K562 (cell line): ENCODE measurements at regions not wholly inside any gene's neighbourhood (a gene's known extent, or its start where the extent isn't known, plus 50 kb on each side); places are given as distances from the start of the nearest gene placed in this dataset.

Experiments used
- ATAC-seq: fragments of 200-7000 bp; cut with Tn5 transposase; 3 replicates; pipeline ENCODE4 v1.9.1; 2020; ENCODE audit warnings: moderate library complexity
- BruUV-seq: library from RNA; stranded (reverse); fragments of 400-500 nt; replicated peaks from 2 replicates; lab custom pipeline; 2021; lab: Mats Ljungman, UMichigan
- CTCF ChIA-PET: fragments of 300-600 bp; formaldehyde crosslinking; extraction: SDS; loops from one replicate; lab custom pipeline; 2021; ENCODE audit warnings: low intra/inter-chr PET ratio; lab: Yijun Ruan, JAX
- POLR2A ChIA-PET: fragments of 300-600, 350-650 bp; sonication (Branson Sonifier 250); formaldehyde crosslinking; extraction: SDS; loops from one replicate; lab custom pipeline; 2021; ENCODE audit warnings: antibody characterized with exemption, inconsistent platforms; lab: Yijun Ruan, JAX
- DNase-seq, 4 experiments: peaks; one replicate each; pipeline versions ENCODE4 v3.0.0 to v3.0.0-alpha.2; 2011 to 2018; ENCODE audit warnings: low spot score in 3 of 4, mixed read lengths in 3 of 4; ENCODE audit errors: extremely low read depth in 1 of 4
- FAIRE-seq: peaks from 2 replicates; lab custom pipeline; 2011; peaks lifted over from hg19 to GRCh38; lab: Jason Lieb, UNC
- H2AFZ ChIP-seq: 2 replicates; pipeline ENCODE4 v1.6.0; 2011; ENCODE audit warnings: low read depth, low read length, control low read depth, inconsistent platforms
- H3K27ac ChIP-seq: fragments of 200-600 bp; 3 replicates; pipeline ENCODE4 v1.8.0; 2011; ENCODE audit warnings: low read depth, mild to moderate bottlenecking, control low read depth, inconsistent platforms, low read length, moderate library complexity, mixed read lengths; ENCODE audit errors: extremely low read depth
- H3K27me3 ChIP-seq, 2 experiments: fragments of 300-600 bp in 1 of 2; 2 replicates in 1 of 2; 3 replicates in 1 of 2; pipeline versions ENCODE4 v1.6.0 to v1.8.0; 2011; ENCODE audit warnings: inconsistent platforms in 2 of 2, low read length in 2 of 2, mild to moderate bottlenecking in 1 of 2, mixed read lengths in 1 of 2, moderate library complexity in 1 of 2; ENCODE audit not compliant: control insufficient read depth in 2 of 2, insufficient read depth in 2 of 2
- H3K36me3 ChIP-seq: fragments of 300-600 bp; 3 replicates; pipeline ENCODE4 v1.8.0; 2011; ENCODE audit warnings: mild to moderate bottlenecking, low read length, inconsistent platforms; ENCODE audit not compliant: control insufficient read depth, insufficient read depth
- H3K4me1 ChIP-seq, 2 experiments: fragments of 200-600 bp in 1 of 2; replicated peaks in 1 of 2; 2 replicates in 1 of 2; 3 replicates in 1 of 2; pipeline versions ENCODE4 v1.5.1 to v1.8.0; 2011; ENCODE audit warnings: inconsistent platforms in 2 of 2, low read length in 2 of 2, mild to moderate bottlenecking in 1 of 2, mixed read lengths in 1 of 2, moderate library complexity in 1 of 2; ENCODE audit not compliant: control insufficient read depth in 2 of 2, insufficient read depth in 2 of 2
- H3K4me2 ChIP-seq: 2 replicates; pipeline ENCODE4 v1.6.1; 2011; ENCODE audit warnings: low read length, control low read depth, inconsistent platforms, mixed read lengths; ENCODE audit not compliant: insufficient read depth
- H3K4me3 ChIP-seq: fragments of 200-600 bp; sonication (generic), shearing (Covaris generic); 2 replicates; pipeline ENCODE4 v1.5.1; 2016; ENCODE audit warnings: control low read depth, inconsistent platforms
- H3K79me2 ChIP-seq: fragments of 200-600 bp; 3 replicates; pipeline ENCODE4 v1.8.0; 2011; ENCODE audit warnings: low read length, inconsistent platforms; ENCODE audit not compliant: control insufficient read depth, insufficient read depth
- H3K9ac ChIP-seq, 2 experiments: 2 replicates each; pipeline versions ENCODE4 v1.6.0 to v1.6.1; 2011; ENCODE audit warnings: low read depth in 2 of 2, low read length in 2 of 2, control low read depth in 1 of 2, inconsistent platforms in 1 of 2, mild to moderate bottlenecking in 1 of 2, mixed read lengths in 1 of 2; ENCODE audit not compliant: insufficient read depth in 1 of 2
- H3K9me1 ChIP-seq: one replicate; pipeline ENCODE4 v1.6.0; 2011; ENCODE audit warnings: inconsistent platforms, mild to moderate bottlenecking, low read length, moderate library complexity; ENCODE audit not compliant: control insufficient read depth, insufficient read depth
- H3K9me3 ChIP-seq: replicated peaks from 2 replicates; pipeline ENCODE4 v1.5.1; 2011; ENCODE audit warnings: low read depth, low read length, inconsistent platforms; ENCODE audit not compliant: control insufficient read depth, insufficient read depth
- H4K20me1 ChIP-seq: replicated peaks from 2 replicates; pipeline ENCODE4 v1.6.1; 2011; ENCODE audit warnings: low read length, inconsistent platforms, mixed read lengths; ENCODE audit not compliant: control insufficient read depth, insufficient read depth
- CEBPZ ChIP-seq: fragments of 150-350 bp; IDR thresholded peaks from 2 replicates; pipeline ENCODE4 v1.6.1; 2014; ENCODE audit warnings: low read depth, mild to moderate bottlenecking, low read length, borderline replicate concordance
- HBP1 ChIP-seq: fragments of 450-650 bp; formaldehyde crosslinking; IDR thresholded peaks from 2 replicates; pipeline ENCODE4 v1.4.0; 2022; ENCODE audit warnings: missing genetic modification characterization
- HMG20B ChIP-seq: fragments of 250-450 bp; sonication (Bioruptor Pico); IDR thresholded peaks from 2 replicates; pipeline ENCODE4 v1.5.0; 2021; ENCODE audit warnings: mild to moderate bottlenecking
- HOXB6 ChIP-seq: fragments of 250-450 bp; sonication (Bioruptor Pico); IDR thresholded peaks from 2 replicates; pipeline ENCODE4 v1.5.1; 2022; ENCODE audit warnings: mild to moderate bottlenecking, borderline replicate concordance
- HSF4 ChIP-seq: fragments of 250-450 bp; sonication (Bioruptor Pico); IDR thresholded peaks from 2 replicates; pipeline ENCODE4 v2.1.2; 2022; ENCODE audit warnings: mild to moderate bottlenecking, moderate library complexity, borderline replicate concordance
- MTA1 ChIP-seq: fragments of 450-650 bp; IDR thresholded peaks from 2 replicates; pipeline ENCODE4 v1.6.1; 2017; ENCODE audit warnings: borderline replicate concordance
- RBM22 ChIP-seq: fragments of 200-400 bp; formaldehyde crosslinking; IDR thresholded peaks from 2 replicates; pipeline ENCODE4 v1.6.1; 2018; ENCODE audit warnings: low read length, low read depth; ENCODE audit not compliant: poor library complexity, severe bottlenecking
- SLC30A9 ChIP-seq: fragments of 250-450 bp; sonication (Bioruptor Pico); IDR thresholded peaks from 2 replicates; pipeline ENCODE4 v1.8.0; 2022; ENCODE audit warnings: mild to moderate bottlenecking, moderate library complexity
- TAF9B ChIP-seq: fragments of 450-650 bp; IDR thresholded peaks from 2 replicates; pipeline ENCODE4 v1.6.1; 2018; ENCODE audit warnings: mild to moderate bottlenecking; ENCODE audit not compliant: partially characterized antibody
- ZFPM2 ChIP-seq: fragments of 250-450 bp; sonication (Bioruptor Pico); IDR thresholded peaks from 2 replicates; pipeline ENCODE4 v1.5.1; 2022; ENCODE audit warnings: mild to moderate bottlenecking
- ZNF224 ChIP-seq: sonication (generic); formaldehyde crosslinking; IDR thresholded peaks from 2 replicates; pipeline ENCODE4 v1.8.0; 2022; ENCODE audit warnings: mild to moderate bottlenecking, missing genetic modification reagents
- ZNF277 ChIP-seq: fragments of 250-450 bp; sonication (Bioruptor Pico); IDR thresholded peaks from 2 replicates; pipeline ENCODE4 v1.8.0; 2022; ENCODE audit warnings: inconsistent platforms, mild to moderate bottlenecking, moderate library complexity, borderline replicate concordance
- WGBS: fragments of 100-300 bp; shearing (Covaris generic); methylation state at CpG from one replicate; pipeline ENCODE4 v1.1.6; 2016; ENCODE audit warnings: low coverage, mixed read lengths; ENCODE audit not compliant: insufficient coverage; ENCODE audit errors: missing lambda C conversion rate; 5-methylcytosine and 5-hydroxymethylcytosine counted together
- in situ Hi-C: fragments of 300-500 bp; cut with MboI; formaldehyde crosslinking; loops from 4 replicates; pipeline ENCODE4 v1.15.0; 2018; ENCODE audit warnings: inconsistent platforms, mixed read lengths
- intact Hi-C: fragments of 100-400 bp; cut with micrococcal nuclease; formaldehyde crosslinking; loops from 2 replicates; pipeline ENCODE4 v1.14.2; 2022

GRCh38 chr14:22070119-22070982 lies 396.7 kb upstream of the OR4E1 start:
- H3K4me3 ChIP-seq, result no peak overlapping the region
- no peak overlapping the region for H2AFZ ChIP-seq
- no peaks in the 10 kb centered on the region for H4K20me1 ChIP-seq
- no peaks in the 10 kb centered on the region for H3K9me3 ChIP-seq
- intact Hi-C loops (no loop called here), in situ Hi-C loops (no loop called here)
- TF ChIP-seq HSF4, result no peak
- no peak for TF ChIP-seq ZFPM2 (CRISPR knock-in tag)
- TF ChIP-seq HMG20B (CRISPR knock-in tag), result no peak
- TF ChIP-seq ZNF224, result no peak
- TF ChIP-seq MTA1, result no peak
- TF ChIP-seq HBP1, result no peak
- TF ChIP-seq SLC30A9 (CRISPR knock-in tag), result no peak
- no peak for TF ChIP-seq TAF9B
- TF ChIP-seq CEBPZ, result no peak
- TF ChIP-seq ZNF277, result no peak
- TF ChIP-seq RBM22, result no peak
- TF ChIP-seq HOXB6 (CRISPR knock-in tag), result no peak
- DNase-seq (peak in 1 of 4 experiments; percentile 1), FAIRE-seq (no peak), ATAC-seq (no peak)
- H3K9ac ChIP-seq, result no peak overlapping the region
- H3K4me2 ChIP-seq, result no peak overlapping the region
- WGBS, result 0% methylated on average over 11 of the region's 12 CpGs
- H3K36me3 ChIP-seq, result no peaks in the 10 kb centered on the region
- H3K9me1 ChIP-seq, result no peaks in the 10 kb centered on the region
- no peaks in the 10 kb centered on the region for H3K4me1 ChIP-seq
- H3K27ac ChIP-seq, result no peak overlapping the region
- ChIA-PET POLR2A (interaction anchor here (0.6 kb wide), 1 partner anchor 365 kb away, joined by 3 read pairs; no protein-coding TSS in a partner anchor), CTCF (no interaction called here)
- no TSS peak for BruUV-seq
- no peaks in the 10 kb centered on the region for H3K27me3 ChIP-seq
- H3K79me2 ChIP-seq, result no peaks in the 10 kb centered on the region
